Adipocyte (in vitro differentiated cells): ENCODE measurements at regions not wholly inside any gene's neighbourhood (a gene's known extent, or its start where the extent isn't known, plus 50 kb on each side); places are given as distances from the start of the nearest gene placed in this dataset.

ENCODE experiments used
- DNase-seq: peaks from one replicate; pipeline ENCODE4 v3.0.0-alpha.2; 2015; ENCODE audit warnings: low read depth
- H3K27me3 ChIP-seq: replicated peaks from 2 replicates; pipeline ENCODE4 v1.7.0; 2013; ENCODE audit warnings: mild to moderate bottlenecking, low read length, moderate library complexity; ENCODE audit not compliant: control insufficient read depth, insufficient read depth
- H3K36me3 ChIP-seq: 2 replicates; pipeline ENCODE4 v1.7.0; 2013; ENCODE audit warnings: low read length, mild to moderate bottlenecking, moderate library complexity; ENCODE audit not compliant: control insufficient read depth, insufficient read depth, severe bottlenecking
- H3K4me1 ChIP-seq: 2 replicates; pipeline ENCODE4 v1.7.0; 2013; ENCODE audit warnings: mild to moderate bottlenecking, low read length, moderate library complexity; ENCODE audit not compliant: control insufficient read depth, insufficient read depth
- H3K4me3 ChIP-seq: 2 replicates; pipeline ENCODE4 v1.7.0; 2013; ENCODE audit warnings: mild to moderate bottlenecking, low read length, moderate library complexity
- H3K9ac ChIP-seq: 2 replicates; pipeline ENCODE4 v1.7.0; 2013; ENCODE audit warnings: mild to moderate bottlenecking, low read length, moderate library complexity
- H3K9me3 ChIP-seq: 2 replicates; pipeline ENCODE4 v1.7.0; 2013; ENCODE audit warnings: mild to moderate bottlenecking, low read length, moderate library complexity; ENCODE audit not compliant: control insufficient read depth

GRCh38 chr22:26990503-26991189, 333.3 kb downstream of the MIAT start:
- H3K36me3 ChIP-seq = no peaks in the 10 kb centered on the region
- H3K9ac ChIP-seq = no peak overlapping the region
- H3K4me3 ChIP-seq = no peak overlapping the region
- no peaks in the 10 kb centered on the region for H3K9me3 ChIP-seq
- H3K4me1 ChIP-seq = peaks cover 16% of the 10 kb centered on the region
- no peak for DNase-seq
- peaks cover 54% of the 10 kb centered on the region for H3K27me3 ChIP-seq

GRCh38 chr22:26992556-26992955, 335.2 kb downstream of the MIAT start:
- no peak for DNase-seq
- peaks cover 16% of the 10 kb centered on the region for H3K4me1 ChIP-seq
- no peaks in the 10 kb centered on the region for H3K9me3 ChIP-seq
- no peaks in the 10 kb centered on the region for H3K36me3 ChIP-seq
- no peak overlapping the region for H3K9ac ChIP-seq
- H3K27me3 ChIP-seq = peaks cover 54% of the 10 kb centered on the region
- H3K4me3 ChIP-seq = no peak overlapping the region

GRCh38 chr22:26993886-26994285, 336.5 kb downstream of the MIAT start:
- Histone ChIP-seq H3K9me3 (no peaks in the 10 kb centered on the region), H3K4me3 (no peak overlapping the region), H3K4me1 (peaks cover 20% of the 10 kb centered on the region), H3K36me3 (no peaks in the 10 kb centered on the region), H3K9ac (no peak overlapping the region), H3K27me3 (peaks cover 52% of the 10 kb centered on the region)
- DNase-seq = no peak

- no peaks in the 10 kb centered on the region for H3K9me3 ChIP-seq
- H3K4me1 ChIP-seq = peaks cover 20% of the 10 kb centered on the region
- no peak overlapping the region for H3K4me3 ChIP-seq
- no peak overlapping the region for H3K9ac ChIP-seq
- peaks cover 50% of the 10 kb centered on the region for H3K27me3 ChIP-seq
- H3K36me3 ChIP-seq = no peaks in the 10 kb centered on the region
- DNase-seq = no peak
Observed at GRCh38 chr22:26994801-26995200, 337.4 kb downstream of the MIAT start.

GRCh38 chr22:26995235-26995634, 337.8 kb downstream of the MIAT start:
- DNase-seq = no peak
- Histone ChIP-seq H3K27me3 (peaks cover 48% of the 10 kb centered on the region), H3K36me3 (no peaks in the 10 kb centered on the region), H3K4me3 (no peak overlapping the region), H3K4me1 (peaks cover 20% of the 10 kb centered on the region), H3K9me3 (no peaks in the 10 kb centered on the region), H3K9ac (no peak overlapping the region)

- Histone ChIP-seq H3K9ac (no peak overlapping the region), H3K9me3 (no peaks in the 10 kb centered on the region), H3K4me1 (peaks cover 20% of the 10 kb centered on the region), H3K4me3 (no peak overlapping the region), H3K36me3 (no peaks in the 10 kb centered on the region), H3K27me3 (peaks cover 41% of the 10 kb centered on the region)
- DNase-seq = no peak
Observed at GRCh38 chr22:26996154-26996553, 338.8 kb downstream of the MIAT start.

- DNase-seq = no peak
- peaks cover 6% of the 10 kb centered on the region for H3K4me1 ChIP-seq
- H3K27me3 ChIP-seq = peaks cover 48% of the 10 kb centered on the region
- H3K9ac ChIP-seq = no peak overlapping the region
- no peaks in the 10 kb centered on the region for H3K36me3 ChIP-seq
- H3K9me3 ChIP-seq = no peaks in the 10 kb centered on the region
- H3K4me3 ChIP-seq = no peak overlapping the region
Observed at GRCh38 chr22:26998129-26998528, 340.7 kb downstream of the MIAT start.

- H3K4me1 ChIP-seq = peaks cover 4% of the 10 kb centered on the region
- no peak for DNase-seq
- no peaks in the 10 kb centered on the region for H3K36me3 ChIP-seq
- H3K4me3 ChIP-seq = no peak overlapping the region
- H3K27me3 ChIP-seq = peaks cover 48% of the 10 kb centered on the region
- no peaks in the 10 kb centered on the region for H3K9me3 ChIP-seq
- no peak overlapping the region for H3K9ac ChIP-seq
Observed at GRCh38 chr22:26998716-26999115, 341.3 kb downstream of the MIAT start.

GRCh38 chr22:27003297-27003696, 345.9 kb downstream of the MIAT start:
- Histone ChIP-seq H3K4me1 (peaks cover 4% of the 10 kb centered on the region), H3K9ac (no peak overlapping the region), H3K4me3 (no peak overlapping the region), H3K27me3 (peaks cover 36% of the 10 kb centered on the region), H3K9me3 (no peaks in the 10 kb centered on the region), H3K36me3 (no peaks in the 10 kb centered on the region)
- no peak for DNase-seq

- no peak for DNase-seq
- Histone ChIP-seq H3K9me3 (no peaks in the 10 kb centered on the region), H3K36me3 (no peaks in the 10 kb centered on the region), H3K27me3 (peaks cover 34% of the 10 kb centered on the region), H3K4me1 (no peaks in the 10 kb centered on the region), H3K9ac (no peak overlapping the region), H3K4me3 (no peak overlapping the region)
Observed at GRCh38 chr22:27004434-27004833, 347.0 kb downstream of the MIAT start.

GRCh38 chr22:27008454-27008853, 351.1 kb downstream of the MIAT start:
- Histone ChIP-seq H3K27me3 (peaks cover 40% of the 10 kb centered on the region), H3K9ac (no peak overlapping the region), H3K36me3 (no peaks in the 10 kb centered on the region), H3K9me3 (no peaks in the 10 kb centered on the region), H3K4me1 (no peaks in the 10 kb centered on the region), H3K4me3 (no peak overlapping the region)
- no peak for DNase-seq

- H3K9me3 ChIP-seq = peaks cover 8% of the 10 kb centered on the region
Observed at GRCh38 chr22:27011133-27011532, 353.7 kb downstream of the MIAT start.

More at GRCh38 chr22:27011133-27011532, 353.7 kb downstream of the MIAT start:
- peaks cover 42% of the 10 kb centered on the region for H3K27me3 ChIP-seq
- no peak overlapping the region for H3K9ac ChIP-seq
- H3K4me1 ChIP-seq = no peaks in the 10 kb centered on the region
- no peak overlapping the region for H3K4me3 ChIP-seq
- no peak for DNase-seq
- no peaks in the 10 kb centered on the region for H3K36me3 ChIP-seq
